Hepatocyte (in vitro differentiated cells): ENCODE measurements at regions not wholly inside any gene's neighbourhood (a gene's known extent, or its start where the extent isn't known, plus 50 kb on each side); places are given as distances from the start of the nearest gene placed in this dataset.

ENCODE experiments used
- DNase-seq: peaks from one replicate; pipeline ENCODE4 v3.0.0-alpha.2; 2016; ENCODE audit warnings: low spot score
- H2AFZ ChIP-seq: fragments of 200-600 bp; sonication (generic); 2 replicates; pipeline ENCODE4 v1.6.0; 2016; ENCODE audit warnings: antibody characterized with exemption, mild to moderate bottlenecking
- H3K27ac ChIP-seq: fragments of 200-600 bp; sonication (generic); 2 replicates; pipeline ENCODE4 v1.5.1; 2016; ENCODE audit warnings: mild to moderate bottlenecking
- H3K27me3 ChIP-seq: fragments of 200-600 bp; sonication (generic); 2 replicates; pipeline ENCODE4 v1.6.1; 2016
- H3K36me3 ChIP-seq: fragments of 200-600 bp; sonication (generic); replicated peaks from 2 replicates; pipeline ENCODE4 v1.5.1; 2016; ENCODE audit warnings: low read depth; ENCODE audit not compliant: insufficient read depth
- H3K4me1 ChIP-seq: fragments of 200-600 bp; sonication (generic); 2 replicates; pipeline ENCODE4 v1.5.1; 2016; ENCODE audit warnings: mild to moderate bottlenecking, moderate library complexity; ENCODE audit not compliant: insufficient read depth
- H3K4me2 ChIP-seq: fragments of 200-600 bp; sonication (generic); 2 replicates; pipeline ENCODE4 v1.6.0; 2016
- H3K4me3 ChIP-seq: fragments of 200-600 bp; sonication (generic); 2 replicates; pipeline ENCODE4 v1.5.1; 2016; ENCODE audit warnings: mild to moderate bottlenecking
- H3K79me2 ChIP-seq: fragments of 200-600 bp; sonication (generic); 2 replicates; pipeline ENCODE4 v1.6.0; 2017; ENCODE audit warnings: mild to moderate bottlenecking
- H3K9me2 ChIP-seq: fragments of 200-600 bp; sonication (generic); replicated peaks from 2 replicates; pipeline ENCODE4 v1.6.0; 2017; ENCODE audit warnings: mild to moderate bottlenecking; ENCODE audit not compliant: insufficient read depth
- H3K9me3 ChIP-seq: fragments of 200-600 bp; sonication (generic); 2 replicates; pipeline ENCODE4 v1.5.1; 2016; ENCODE audit warnings: low read depth, mild to moderate bottlenecking
- H4K20me1 ChIP-seq: fragments of 200-600 bp; sonication (generic); 2 replicates; pipeline ENCODE4 v1.6.0; 2016; ENCODE audit warnings: mild to moderate bottlenecking; ENCODE audit not compliant: insufficient read depth, poor library complexity, severe bottlenecking
- CTCF ChIP-seq: fragments of 200-600 bp; sonication (generic); IDR thresholded peaks from 2 replicates; pipeline ENCODE4 v1.5.1; 2016; ENCODE audit warnings: antibody characterized with exemption, mild to moderate bottlenecking; ENCODE audit not compliant: poor library complexity
- EZH2 ChIP-seq: fragments of 200-600 bp; sonication (generic); IDR thresholded peaks from 2 replicates; pipeline ENCODE4 v1.6.1; 2016; ENCODE audit warnings: antibody characterized with exemption, mild to moderate bottlenecking, borderline replicate concordance
- EZH2phosphoT487 ChIP-seq: fragments of 200-600 bp; sonication (generic); IDR thresholded peaks from one replicate; pipeline ENCODE4 v1.6.1; 2018; ENCODE audit warnings: antibody characterized with exemption, mild to moderate bottlenecking, low read depth, moderate library complexity; ENCODE audit not compliant: unreplicated experiment, severe bottlenecking
- WGBS: methylation state at CpG from one replicate; pipeline ENCODE4 v1.1.6; 2016; ENCODE audit warnings: low lambda C conversion rate; ENCODE audit errors: missing lambda C conversion rate; 5-methylcytosine and 5-hydroxymethylcytosine counted together

GRCh38 chr10:33547976-33548375 lies 213.5 kb upstream of the NRP1 start:
- H4K20me1 ChIP-seq, result no peaks in the 10 kb centered on the region
- no peaks in the 10 kb centered on the region for H3K79me2 ChIP-seq
- H3K4me1 ChIP-seq, result peaks cover 3% of the 10 kb centered on the region
- H3K27me3 ChIP-seq, result no peaks in the 10 kb centered on the region
- no peak for DNase-seq
- no peak overlapping the region for H2AFZ ChIP-seq
- no peak overlapping the region for H3K4me2 ChIP-seq
- WGBS, result 85% methylated on average over 2 of the region's 2 CpGs
- H3K4me3 ChIP-seq, result no peak overlapping the region
- no peaks in the 10 kb centered on the region for H3K36me3 ChIP-seq
- no peaks in the 10 kb centered on the region for H3K9me3 ChIP-seq
- no peak overlapping the region for H3K27ac ChIP-seq
- no peak for TF ChIP-seq CTCF
- no peak for TF ChIP-seq EZH2phosphoT487
- TF ChIP-seq EZH2, result no peak
- no peaks in the 10 kb centered on the region for H3K9me2 ChIP-seq

- Histone ChIP-seq H3K36me3 (no peaks in the 10 kb centered on the region), H2AFZ (no peak overlapping the region), H3K9me2 (no peaks in the 10 kb centered on the region), H3K9me3 (no peaks in the 10 kb centered on the region), H3K27ac (no peak overlapping the region), H4K20me1 (no peaks in the 10 kb centered on the region), H3K4me3 (no peak overlapping the region), H3K4me1 (peaks cover 3% of the 10 kb centered on the region), H3K27me3 (no peaks in the 10 kb centered on the region), H3K4me2 (no peak overlapping the region), H3K79me2 (no peaks in the 10 kb centered on the region)
- DNase-seq, result no peak
- 96% methylated on average over 1 of the region's 1 CpG for WGBS
- TF ChIP-seq EZH2phosphoT487 (no peak), EZH2 (no peak), CTCF (no peak)
Measured at GRCh38 chr10:33546031-33546430, 211.6 kb upstream of the NRP1 start.

GRCh38 chr10:33542752-33543505 lies 208.5 kb upstream of the NRP1 start:
- WGBS, result 90% methylated on average over 2 of the region's 2 CpGs
- Histone ChIP-seq H3K4me1 (no peaks in the 10 kb centered on the region), H3K4me3 (no peak overlapping the region), H2AFZ (no peak overlapping the region), H3K9me3 (no peaks in the 10 kb centered on the region), H4K20me1 (no peaks in the 10 kb centered on the region), H3K79me2 (no peaks in the 10 kb centered on the region), H3K27me3 (no peaks in the 10 kb centered on the region), H3K27ac (no peak overlapping the region), H3K4me2 (no peak overlapping the region), H3K36me3 (no peaks in the 10 kb centered on the region), H3K9me2 (no peaks in the 10 kb centered on the region)
- no peak for TF ChIP-seq EZH2phosphoT487
- TF ChIP-seq CTCF, result no peak
- no peak for TF ChIP-seq EZH2
- DNase-seq, result no peak
